ENCODE measurements at regions not wholly inside any gene's neighbourhood (a gene's known extent, or its start where the extent isn't known, plus 50 kb on each side); places are given as distances from the start of the nearest gene placed in this dataset.

DNA sequence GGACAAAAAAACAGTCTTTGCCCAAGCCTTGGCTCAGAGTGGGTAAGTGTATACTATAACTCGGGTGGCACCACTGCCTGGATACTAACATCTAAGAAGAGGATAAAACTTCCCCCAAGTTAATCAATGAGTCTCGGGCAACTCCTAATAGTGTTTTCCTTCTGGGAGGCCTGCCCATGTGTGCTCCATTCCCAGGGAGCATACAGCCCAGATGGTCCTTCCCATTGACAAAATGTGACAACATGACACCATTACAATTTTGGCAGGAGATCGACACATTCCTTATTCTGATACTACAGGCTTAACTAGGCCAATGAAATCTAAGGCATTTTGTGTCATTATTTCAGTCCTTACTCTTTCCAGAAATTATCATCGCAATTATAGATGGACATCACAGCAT, 52.7 kb upstream of the CRIM1 start:
- ATAC-seq (no peak), DNase-seq (ENCODE audit: low read depth, low spot score) (no peak), FAIRE-seq (no peak)
- intact Hi-C loops (cut with micrococcal nuclease; ENCODE audit: unreplicated experiment) (no loop called here), in situ Hi-C loops (cut with MboI) (no loop called here)
- Histone ChIP-seq H3K9ac (ENCODE audit: control insufficient read depth, insufficient read depth, low read length) (no peak overlapping the region), H4K20me1 (ENCODE audit: control insufficient read depth, insufficient read depth) (no peaks in the 10 kb centered on the region), H3K79me2 (ENCODE audit: control insufficient read depth, insufficient read depth, low read length) (no peaks in the 10 kb centered on the region), H3K4me2 (ENCODE audit: control insufficient read depth, insufficient read depth) (no peak overlapping the region), H3K4me1 (ENCODE audit: control insufficient read depth, insufficient read depth, low read length) (no peaks in the 10 kb centered on the region), H3K27me3 (replicated peaks in 1 of 2; ENCODE audit: control insufficient read depth in 2 of 2, insufficient read depth in 2 of 2, low read length in 1 of 2) (no peaks in the 10 kb centered on the region; a peak in 1 of 4 replicates), H3K4me3 (no peak overlapping the region), H3K36me3 (ENCODE audit: control insufficient read depth in 2 of 2, insufficient read depth in 2 of 2, low read length in 1 of 2) (no peaks in the 10 kb centered on the region), H3K9me3 (replicated peaks; ENCODE audit: control insufficient read depth, insufficient read depth, low read length) (no peaks in the 10 kb centered on the region), H2AFZ (ENCODE audit: control insufficient read depth, low read depth, low read length) (no peak overlapping the region), H3K27ac (ENCODE audit: control insufficient read depth, insufficient read depth) (no peak overlapping the region)
- CTCF ChIA-PET = no interaction called here
- BruUV-seq (replicated peaks) = no TSS peak
- no peak for TF ChIP-seq SPI1 (IDR thresholded peaks at IDR 0.05; ENCODE audit: borderline replicate concordance, insufficient read depth, low read depth, low read length)
- SMC1A ChIA-PET (ENCODE audit: uncharacterized antibody, unreplicated experiment) = interaction anchor here (0.7 kb wide), 1 partner anchor 262 kb away, joined by 3 read pairs; no protein-coding TSS in a partner anchor
- 46% methylated on average over 4 of the region's 4 CpGs for WGBS (ENCODE audit: insufficient coverage, insufficient replicate concordance, low lambda C conversion rate, missing lambda C conversion rate)
- POLR2A ChIA-PET = no interaction called here
- RAD21 ChIA-PET (ENCODE audit: unreplicated experiment) = no interaction called here

DNA sequence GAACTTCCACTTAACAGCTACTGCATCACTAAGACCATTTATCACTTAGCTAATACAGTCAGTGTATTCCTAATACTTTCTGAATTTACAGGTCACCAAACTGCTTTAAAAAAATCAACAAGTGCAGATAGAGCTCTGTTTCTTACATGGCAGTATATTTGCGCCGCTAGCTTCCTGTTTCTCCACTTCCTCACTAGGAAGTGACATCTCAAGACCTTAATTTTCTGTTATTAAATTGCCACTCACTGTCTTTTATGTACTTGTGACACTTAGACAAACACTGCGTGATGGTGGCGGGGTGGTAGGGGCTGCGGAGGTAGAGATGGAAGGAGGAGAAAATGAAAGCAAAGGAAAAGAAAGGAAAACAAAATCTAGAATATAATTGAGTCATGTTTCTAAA, 53.7 kb upstream of the CRIM1 start:
- Histone ChIP-seq H3K27ac (ENCODE audit: control insufficient read depth, insufficient read depth) (no peak overlapping the region), H4K20me1 (ENCODE audit: control insufficient read depth, insufficient read depth) (no peaks in the 10 kb centered on the region), H3K9ac (ENCODE audit: control insufficient read depth, insufficient read depth, low read length) (no peak overlapping the region), H3K36me3 (ENCODE audit: control insufficient read depth in 2 of 2, insufficient read depth in 2 of 2, low read length in 1 of 2) (no peaks in the 10 kb centered on the region), H3K79me2 (ENCODE audit: control insufficient read depth, insufficient read depth, low read length) (no peaks in the 10 kb centered on the region), H3K4me1 (ENCODE audit: control insufficient read depth, insufficient read depth, low read length) (no peaks in the 10 kb centered on the region), H3K4me2 (ENCODE audit: control insufficient read depth, insufficient read depth) (no peak overlapping the region), H3K9me3 (replicated peaks; ENCODE audit: control insufficient read depth, insufficient read depth, low read length) (no peaks in the 10 kb centered on the region), H3K27me3 (replicated peaks in 1 of 2; ENCODE audit: control insufficient read depth in 2 of 2, insufficient read depth in 2 of 2, low read length in 1 of 2) (no peaks in the 10 kb centered on the region; a peak in 1 of 4 replicates), H2AFZ (ENCODE audit: control insufficient read depth, low read depth, low read length) (no peak overlapping the region), H3K4me3 (no peak overlapping the region)
- FAIRE-seq (no peak), ATAC-seq (no peak), DNase-seq (ENCODE audit: low read depth, low spot score) (no peak)
- ChIA-PET POLR2A (no interaction called here), SMC1A (ENCODE audit: uncharacterized antibody, unreplicated experiment) (interaction anchor here (1.0 kb wide), 1 partner anchor 13 kb away, joined by 3 read pairs; no protein-coding TSS in a partner anchor), CTCF (no interaction called here), RAD21 (ENCODE audit: unreplicated experiment) (no interaction called here)
- in situ Hi-C loops (cut with MboI) (no loop called here), intact Hi-C loops (cut with micrococcal nuclease; ENCODE audit: unreplicated experiment) (no loop called here)
- TF ChIP-seq HDGF (IDR thresholded peaks at IDR 0.05) (no peak), MYB (IDR thresholded peaks at IDR 0.05; ENCODE audit: borderline replicate concordance, low read depth, low read length) (no peak), SRF (IDR thresholded peaks at IDR 0.05; ENCODE audit: low read depth in 2 of 2, low read length in 2 of 2) (no peak), KAT2A (conservative IDR thresholded peaks at IDR 0.05; ENCODE audit: control insufficient read depth, low read depth, low read length) (no peak)
- TF ChIP-seq, protein P1, sequence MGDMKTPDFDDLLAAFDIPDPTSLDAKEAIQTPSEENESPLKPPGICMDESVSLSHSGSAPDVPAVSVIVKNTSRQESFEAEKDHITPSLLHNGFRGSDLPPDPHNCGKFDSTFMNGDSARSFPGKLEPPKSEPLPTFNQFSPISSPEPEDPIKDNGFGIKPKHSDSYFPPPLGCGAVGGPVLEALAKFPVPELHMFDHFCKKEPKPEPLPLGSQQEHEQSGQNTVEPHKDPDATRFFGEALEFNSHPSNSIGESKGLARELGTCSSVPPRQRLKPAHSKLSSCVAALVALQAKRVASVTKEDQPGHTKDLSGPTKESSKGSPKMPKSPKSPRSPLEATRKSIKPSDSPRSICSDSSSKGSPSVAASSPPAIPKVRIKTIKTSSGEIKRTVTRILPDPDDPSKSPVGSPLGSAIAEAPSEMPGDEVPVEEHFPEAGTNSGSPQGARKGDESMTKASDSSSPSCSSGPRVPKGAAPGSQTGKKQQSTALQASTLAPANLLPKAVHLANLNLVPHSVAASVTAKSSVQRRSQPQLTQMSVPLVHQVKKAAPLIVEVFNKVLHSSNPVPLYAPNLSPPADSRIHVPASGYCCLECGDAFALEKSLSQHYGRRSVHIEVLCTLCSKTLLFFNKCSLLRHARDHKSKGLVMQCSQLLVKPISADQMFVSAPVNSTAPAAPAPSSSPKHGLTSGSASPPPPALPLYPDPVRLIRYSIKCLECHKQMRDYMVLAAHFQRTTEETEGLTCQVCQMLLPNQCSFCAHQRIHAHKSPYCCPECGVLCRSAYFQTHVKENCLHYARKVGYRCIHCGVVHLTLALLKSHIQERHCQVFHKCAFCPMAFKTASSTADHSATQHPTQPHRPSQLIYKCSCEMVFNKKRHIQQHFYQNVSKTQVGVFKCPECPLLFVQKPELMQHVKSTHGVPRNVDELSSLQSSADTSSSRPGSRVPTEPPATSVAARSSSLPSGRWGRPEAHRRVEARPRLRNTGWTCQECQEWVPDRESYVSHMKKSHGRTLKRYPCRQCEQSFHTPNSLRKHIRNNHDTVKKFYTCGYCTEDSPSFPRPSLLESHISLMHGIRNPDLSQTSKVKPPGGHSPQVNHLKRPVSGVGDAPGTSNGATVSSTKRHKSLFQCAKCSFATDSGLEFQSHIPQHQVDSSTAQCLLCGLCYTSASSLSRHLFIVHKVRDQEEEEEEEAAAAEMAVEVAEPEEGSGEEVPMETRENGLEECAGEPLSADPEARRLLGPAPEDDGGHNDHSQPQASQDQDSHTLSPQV (IDR thresholded peaks at IDR 0.05) = no peak
- TF ChIP-seq, protein P2, sequence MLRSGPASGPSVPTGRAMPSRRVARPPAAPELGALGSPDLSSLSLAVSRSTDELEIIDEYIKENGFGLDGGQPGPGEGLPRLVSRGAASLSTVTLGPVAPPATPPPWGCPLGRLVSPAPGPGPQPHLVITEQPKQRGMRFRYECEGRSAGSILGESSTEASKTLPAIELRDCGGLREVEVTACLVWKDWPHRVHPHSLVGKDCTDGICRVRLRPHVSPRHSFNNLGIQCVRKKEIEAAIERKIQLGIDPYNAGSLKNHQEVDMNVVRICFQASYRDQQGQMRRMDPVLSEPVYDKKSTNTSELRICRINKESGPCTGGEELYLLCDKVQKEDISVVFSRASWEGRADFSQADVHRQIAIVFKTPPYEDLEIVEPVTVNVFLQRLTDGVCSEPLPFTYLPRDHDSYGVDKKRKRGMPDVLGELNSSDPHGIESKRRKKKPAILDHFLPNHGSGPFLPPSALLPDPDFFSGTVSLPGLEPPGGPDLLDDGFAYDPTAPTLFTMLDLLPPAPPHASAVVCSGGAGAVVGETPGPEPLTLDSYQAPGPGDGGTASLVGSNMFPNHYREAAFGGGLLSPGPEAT (IDR thresholded peaks at IDR 0.05; ENCODE audit: low read depth) = no peak
- TF ChIP-seq, protein P3, sequence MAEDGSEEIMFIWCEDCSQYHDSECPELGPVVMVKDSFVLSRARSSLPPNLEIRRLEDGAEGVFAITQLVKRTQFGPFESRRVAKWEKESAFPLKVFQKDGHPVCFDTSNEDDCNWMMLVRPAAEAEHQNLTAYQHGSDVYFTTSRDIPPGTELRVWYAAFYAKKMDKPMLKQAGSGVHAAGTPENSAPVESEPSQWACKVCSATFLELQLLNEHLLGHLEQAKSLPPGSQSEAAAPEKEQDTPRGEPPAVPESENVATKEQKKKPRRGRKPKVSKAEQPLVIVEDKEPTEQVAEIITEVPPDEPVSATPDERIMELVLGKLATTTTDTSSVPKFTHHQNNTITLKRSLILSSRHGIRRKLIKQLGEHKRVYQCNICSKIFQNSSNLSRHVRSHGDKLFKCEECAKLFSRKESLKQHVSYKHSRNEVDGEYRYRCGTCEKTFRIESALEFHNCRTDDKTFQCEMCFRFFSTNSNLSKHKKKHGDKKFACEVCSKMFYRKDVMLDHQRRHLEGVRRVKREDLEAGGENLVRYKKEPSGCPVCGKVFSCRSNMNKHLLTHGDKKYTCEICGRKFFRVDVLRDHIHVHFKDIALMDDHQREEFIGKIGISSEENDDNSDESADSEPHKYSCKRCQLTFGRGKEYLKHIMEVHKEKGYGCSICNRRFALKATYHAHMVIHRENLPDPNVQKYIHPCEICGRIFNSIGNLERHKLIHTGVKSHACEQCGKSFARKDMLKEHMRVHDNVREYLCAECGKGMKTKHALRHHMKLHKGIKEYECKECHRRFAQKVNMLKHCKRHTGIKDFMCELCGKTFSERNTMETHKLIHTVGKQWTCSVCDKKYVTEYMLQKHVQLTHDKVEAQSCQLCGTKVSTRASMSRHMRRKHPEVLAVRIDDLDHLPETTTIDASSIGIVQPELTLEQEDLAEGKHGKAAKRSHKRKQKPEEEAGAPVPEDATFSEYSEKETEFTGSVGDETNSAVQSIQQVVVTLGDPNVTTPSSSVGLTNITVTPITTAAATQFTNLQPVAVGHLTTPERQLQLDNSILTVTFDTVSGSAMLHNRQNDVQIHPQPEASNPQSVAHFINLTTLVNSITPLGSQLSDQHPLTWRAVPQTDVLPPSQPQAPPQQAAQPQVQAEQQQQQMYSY (CRISPR knock-in tag; IDR thresholded peaks at IDR 0.05) = no peak
- no TSS peak for BruUV-seq (replicated peaks)
- 68% methylated on average over 5 of the region's 5 CpGs for WGBS (ENCODE audit: insufficient coverage, insufficient replicate concordance, low lambda C conversion rate, missing lambda C conversion rate)

Data from GM12878 (cell line).